ENCODE measurements at regions not wholly inside any gene's neighbourhood (a gene's known extent, or its start where the extent isn't known, plus 50 kb on each side); places are given as distances from the start of the nearest gene placed in this dataset.

DNA sequence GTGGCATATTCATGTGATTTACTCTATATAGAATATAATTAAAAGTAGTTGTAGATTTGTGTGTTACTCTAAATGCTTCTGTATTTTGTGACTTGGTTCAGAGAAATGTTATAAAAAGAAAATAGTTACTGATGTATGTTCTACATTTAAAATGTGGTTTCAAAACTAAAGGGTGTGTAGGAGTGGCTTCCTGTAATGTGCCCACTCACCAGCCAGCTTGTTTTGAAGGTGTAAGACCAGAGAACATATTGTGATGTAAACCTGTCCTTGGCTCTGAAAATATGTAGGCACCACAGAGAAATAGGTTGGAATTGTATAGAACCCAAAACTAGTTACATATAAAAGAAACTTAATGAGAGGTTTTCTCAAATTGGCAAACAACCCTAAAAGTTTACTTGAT lies 51.2 kb upstream of the ARRDC3 start:
- TF ChIP-seq, protein P1, sequence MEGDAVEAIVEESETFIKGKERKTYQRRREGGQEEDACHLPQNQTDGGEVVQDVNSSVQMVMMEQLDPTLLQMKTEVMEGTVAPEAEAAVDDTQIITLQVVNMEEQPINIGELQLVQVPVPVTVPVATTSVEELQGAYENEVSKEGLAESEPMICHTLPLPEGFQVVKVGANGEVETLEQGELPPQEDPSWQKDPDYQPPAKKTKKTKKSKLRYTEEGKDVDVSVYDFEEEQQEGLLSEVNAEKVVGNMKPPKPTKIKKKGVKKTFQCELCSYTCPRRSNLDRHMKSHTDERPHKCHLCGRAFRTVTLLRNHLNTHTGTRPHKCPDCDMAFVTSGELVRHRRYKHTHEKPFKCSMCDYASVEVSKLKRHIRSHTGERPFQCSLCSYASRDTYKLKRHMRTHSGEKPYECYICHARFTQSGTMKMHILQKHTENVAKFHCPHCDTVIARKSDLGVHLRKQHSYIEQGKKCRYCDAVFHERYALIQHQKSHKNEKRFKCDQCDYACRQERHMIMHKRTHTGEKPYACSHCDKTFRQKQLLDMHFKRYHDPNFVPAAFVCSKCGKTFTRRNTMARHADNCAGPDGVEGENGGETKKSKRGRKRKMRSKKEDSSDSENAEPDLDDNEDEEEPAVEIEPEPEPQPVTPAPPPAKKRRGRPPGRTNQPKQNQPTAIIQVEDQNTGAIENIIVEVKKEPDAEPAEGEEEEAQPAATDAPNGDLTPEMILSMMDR (IDR thresholded peaks at IDR 0.05), result no peak
- TF ChIP-seq ZFX (IDR thresholded peaks at IDR 0.05; ENCODE audit: borderline replicate concordance), result no peak
